OCI-LY7 (cell line): ENCODE measurements at regions not wholly inside any gene's neighbourhood (a gene's known extent, or its start where the extent isn't known, plus 50 kb on each side); places are given as distances from the start of the nearest gene placed in this dataset.

Experiments used
- BruUV-seq: library from RNA; stranded (reverse); fragments of 400-500 nt; replicated peaks from 2 replicates; lab custom pipeline; 2021; lab: Mats Ljungman, UMichigan
- CTCF ChIA-PET: fragments of 300-600 bp; sonication (Branson Sonifier 250); formaldehyde crosslinking; loops from one replicate; lab custom pipeline; 2022; ENCODE audit warnings: antibody characterized with exemption; ENCODE audit not compliant: unreplicated experiment; lab: Charles Lee
- POLR2A ChIA-PET: fragments of 300-600 bp; sonication (Branson Sonifier 250); formaldehyde crosslinking; loops from one replicate; lab custom pipeline; 2022; ENCODE audit warnings: antibody characterized with exemption; lab: Charles Lee
- DNase-seq: peaks from one replicate; pipeline ENCODE4 v3.0.0-alpha.2; 2015; ENCODE audit warnings: low spot score
- H2AFZ ChIP-seq: fragments of 200-600 bp; sonication (generic), shearing (Covaris generic); 2 replicates; pipeline ENCODE4 v1.6.1; 2014; ENCODE audit warnings: mild to moderate bottlenecking, antibody characterized with exemption, low read length, moderate library complexity
- H3K27ac ChIP-seq: fragments of 200-600 bp; sonication (generic); 2 replicates; pipeline ENCODE4 v1.5.1; 2014; ENCODE audit warnings: mixed run types, low read depth, mild to moderate bottlenecking, moderate library complexity, low read length, inconsistent platforms; ENCODE audit not compliant: poor library complexity, severe bottlenecking
- H3K36me3 ChIP-seq: fragments of 200-600 bp; sonication (generic); 2 replicates; pipeline ENCODE4 v1.6.1; 2014; ENCODE audit warnings: mild to moderate bottlenecking, antibody characterized with exemption, low read length, moderate library complexity, mixed read lengths; ENCODE audit not compliant: insufficient read depth
- H3K4me1 ChIP-seq: fragments of 200-600 bp; sonication (generic); 2 replicates; pipeline ENCODE4 v1.5.1; 2014; ENCODE audit warnings: mild to moderate bottlenecking, low read length; ENCODE audit not compliant: insufficient read depth, poor library complexity, severe bottlenecking
- H3K4me2 ChIP-seq: fragments of 200-600 bp; sonication (generic); 2 replicates; pipeline ENCODE4 v1.6.1; 2014; ENCODE audit warnings: mild to moderate bottlenecking, low read length
- H3K4me3 ChIP-seq: fragments of 200-600 bp; sonication (generic); 2 replicates; pipeline ENCODE4 v1.5.1; 2014; ENCODE audit warnings: mild to moderate bottlenecking, low read depth, low read length; ENCODE audit not compliant: poor library complexity, severe bottlenecking
- H3K79me2 ChIP-seq: fragments of 200-600 bp; sonication (generic); 2 replicates; pipeline ENCODE4 v1.6.1; 2016; ENCODE audit warnings: low read depth, mild to moderate bottlenecking, low read length, moderate library complexity, mixed read lengths; ENCODE audit not compliant: insufficient read depth
- H3K9me2 ChIP-seq: fragments of 200-600 bp; sonication (generic); 2 replicates; pipeline ENCODE4 v1.6.1; 2016; ENCODE audit warnings: mild to moderate bottlenecking, low read length, mixed read lengths; ENCODE audit not compliant: insufficient read depth
- H3K9me3 ChIP-seq: fragments of 200-600 bp; sonication (generic); 2 replicates; pipeline ENCODE4 v1.6.1; 2014; ENCODE audit warnings: mild to moderate bottlenecking, mixed run types, low read length, mixed read lengths
- H4K20me1 ChIP-seq: fragments of 200-600 bp; sonication (generic); 2 replicates; pipeline ENCODE4 v1.6.1; 2014; ENCODE audit warnings: mild to moderate bottlenecking, antibody characterized with exemption, low read length, moderate library complexity, mixed read lengths; ENCODE audit not compliant: insufficient read depth
- EZH2phosphoT487 ChIP-seq: fragments of 200-600 bp; sonication (generic); IDR thresholded peaks from 2 replicates; pipeline ENCODE4 v1.6.1; 2018; ENCODE audit warnings: low read depth, borderline replicate concordance, mild to moderate bottlenecking, mixed run types, antibody characterized with exemption, low read length, moderate library complexity, mixed read lengths
- intact Hi-C: fragments of 100-400 bp; cut with micrococcal nuclease; formaldehyde crosslinking; loops from one replicate; pipeline ENCODE4 v1.10.0; 2022; ENCODE audit not compliant: unreplicated experiment
- TF ChIP-seq, protein P1 (sequence below): fragments of 200-600 bp; sonication (generic); conservative IDR thresholded peaks from 2 replicates; pipeline ENCODE4 v1.5.1; 2014; ENCODE audit warnings: mild to moderate bottlenecking, antibody characterized with exemption, low read length, moderate library complexity, mixed read lengths

DNA sequence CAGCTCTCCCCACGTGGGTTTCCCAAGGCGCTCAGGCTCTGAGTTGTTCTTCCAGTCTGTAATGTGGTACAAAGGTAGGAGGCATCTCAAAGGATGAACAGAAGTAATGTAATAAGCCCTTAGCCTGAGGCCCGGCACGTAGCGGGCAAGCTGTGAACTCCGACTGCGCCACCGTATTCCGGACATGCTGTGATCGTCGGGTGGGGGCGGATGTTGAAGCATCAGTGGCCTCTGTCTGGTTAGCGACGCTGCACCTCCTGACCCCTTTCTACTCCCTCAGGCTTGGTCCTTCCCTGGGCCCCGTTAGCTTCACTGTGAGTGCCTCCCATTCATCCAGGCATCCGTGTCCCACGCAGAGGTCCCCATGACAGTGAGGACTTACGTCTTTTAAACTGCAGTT lies 151.7 kb downstream of the ERMARD start:
- CTCF ChIA-PET = no interaction called here
- Histone ChIP-seq H4K20me1 (no peaks in the 10 kb centered on the region), H3K9me3 (no peaks in the 10 kb centered on the region), H3K36me3 (no peaks in the 10 kb centered on the region), H3K4me3 (no peak overlapping the region), H3K4me2 (no peak overlapping the region), H3K9me2 (no peaks in the 10 kb centered on the region), H3K79me2 (no peaks in the 10 kb centered on the region), H2AFZ (no peak overlapping the region), H3K4me1 (no peaks in the 10 kb centered on the region), H3K27ac (no peak overlapping the region)
- intact Hi-C loops = no loop called here
- DNase-seq = no peak
- POLR2A ChIA-PET = no interaction called here
- no peak for TF ChIP-seq EZH2phosphoT487
- TF ChIP-seq, protein P1, sequence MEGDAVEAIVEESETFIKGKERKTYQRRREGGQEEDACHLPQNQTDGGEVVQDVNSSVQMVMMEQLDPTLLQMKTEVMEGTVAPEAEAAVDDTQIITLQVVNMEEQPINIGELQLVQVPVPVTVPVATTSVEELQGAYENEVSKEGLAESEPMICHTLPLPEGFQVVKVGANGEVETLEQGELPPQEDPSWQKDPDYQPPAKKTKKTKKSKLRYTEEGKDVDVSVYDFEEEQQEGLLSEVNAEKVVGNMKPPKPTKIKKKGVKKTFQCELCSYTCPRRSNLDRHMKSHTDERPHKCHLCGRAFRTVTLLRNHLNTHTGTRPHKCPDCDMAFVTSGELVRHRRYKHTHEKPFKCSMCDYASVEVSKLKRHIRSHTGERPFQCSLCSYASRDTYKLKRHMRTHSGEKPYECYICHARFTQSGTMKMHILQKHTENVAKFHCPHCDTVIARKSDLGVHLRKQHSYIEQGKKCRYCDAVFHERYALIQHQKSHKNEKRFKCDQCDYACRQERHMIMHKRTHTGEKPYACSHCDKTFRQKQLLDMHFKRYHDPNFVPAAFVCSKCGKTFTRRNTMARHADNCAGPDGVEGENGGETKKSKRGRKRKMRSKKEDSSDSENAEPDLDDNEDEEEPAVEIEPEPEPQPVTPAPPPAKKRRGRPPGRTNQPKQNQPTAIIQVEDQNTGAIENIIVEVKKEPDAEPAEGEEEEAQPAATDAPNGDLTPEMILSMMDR = no peak
- no TSS peak for BruUV-seq

DNA sequence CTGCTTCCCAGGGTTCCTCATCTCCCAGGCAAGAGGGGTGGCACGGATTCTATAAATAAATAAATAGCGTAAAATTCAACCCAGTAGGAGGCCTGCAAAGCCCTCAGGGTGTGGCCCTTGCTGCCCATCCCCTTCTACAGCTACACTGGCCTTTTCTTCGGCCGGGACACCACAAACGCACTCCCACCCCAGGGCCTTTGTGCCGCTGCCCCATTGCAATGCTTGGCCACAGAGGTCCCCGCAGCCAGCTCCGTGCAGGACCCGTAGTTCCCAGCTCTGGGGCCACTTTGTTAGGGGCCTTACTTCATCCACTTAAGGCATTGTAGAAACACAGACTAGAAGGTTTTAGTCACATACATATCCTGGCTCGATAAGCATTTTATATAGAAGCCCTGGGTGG lies 151.2 kb downstream of the ERMARD start:
- Histone ChIP-seq H3K4me1 (no peaks in the 10 kb centered on the region), H2AFZ (no peak overlapping the region), H3K9me3 (no peaks in the 10 kb centered on the region), H3K36me3 (no peaks in the 10 kb centered on the region), H3K9me2 (no peaks in the 10 kb centered on the region), H4K20me1 (no peaks in the 10 kb centered on the region), H3K4me3 (no peak overlapping the region), H3K27ac (no peak overlapping the region), H3K4me2 (no peak overlapping the region), H3K79me2 (no peaks in the 10 kb centered on the region)
- no peak for DNase-seq
- no peak for TF ChIP-seq EZH2phosphoT487
- TF ChIP-seq, protein P1 = no peak
- ChIA-PET CTCF (no interaction called here), POLR2A (no interaction called here)
- no TSS peak for BruUV-seq
- intact Hi-C loops = no loop called here

DNA sequence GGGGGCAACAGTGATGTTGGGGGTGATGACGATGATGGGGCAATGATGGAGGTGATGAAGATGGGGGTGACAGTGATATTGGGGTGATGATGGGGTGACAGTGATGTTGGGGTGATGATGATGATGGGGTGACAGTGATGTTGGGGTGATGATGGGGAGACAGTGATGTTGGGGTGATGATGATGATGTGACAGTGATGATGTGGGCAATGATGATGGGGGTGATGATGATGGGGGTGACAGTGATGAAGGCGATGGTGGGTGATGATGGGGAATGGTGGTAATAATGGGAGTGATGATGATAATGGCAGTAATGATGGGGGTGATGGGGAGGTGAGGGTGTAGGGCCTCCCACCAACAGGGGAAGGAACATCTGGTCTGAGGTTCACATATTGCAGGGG lies 150.6 kb downstream of the ERMARD start:
- POLR2A ChIA-PET = no interaction called here
- H3K9me3 ChIP-seq = no peaks in the 10 kb centered on the region
- no peaks in the 10 kb centered on the region for H3K36me3 ChIP-seq
- no peaks in the 10 kb centered on the region for H3K9me2 ChIP-seq
- no peak overlapping the region for H3K27ac ChIP-seq
- intact Hi-C loops = no loop called here
- no peak overlapping the region for H3K4me2 ChIP-seq
- H3K79me2 ChIP-seq = no peaks in the 10 kb centered on the region
- H4K20me1 ChIP-seq = no peaks in the 10 kb centered on the region
- no peak for DNase-seq
- H3K4me1 ChIP-seq = no peaks in the 10 kb centered on the region
- TF ChIP-seq, protein P1 = no peak
- no peak for TF ChIP-seq EZH2phosphoT487
- H3K4me3 ChIP-seq = no peak overlapping the region
- no TSS peak for BruUV-seq
- H2AFZ ChIP-seq = no peak overlapping the region
- CTCF ChIA-PET = no interaction called here
